Erythroblast (primary cell): ENCODE measurements at regions not wholly inside any gene's neighbourhood (a gene's known extent, or its start where the extent isn't known, plus 50 kb on each side); places are given as distances from the start of the nearest gene placed in this dataset.

Experiments
- GATA1 ChIP-seq: IDR thresholded peaks from 2 replicates; pipeline ENCODE4 v1.6.1; 2011; ENCODE audit warnings: low read depth, mild to moderate bottlenecking, control low read depth, low read length, moderate library complexity
- POLR2A ChIP-seq: IDR thresholded peaks from 2 replicates; pipeline ENCODE4 v1.6.1; 2011; ENCODE audit warnings: mild to moderate bottlenecking, low read length

- TF ChIP-seq POLR2A = no peak
- TF ChIP-seq GATA1 = no peak
These were observed 251.9 kb upstream of the KCND2 start for GRCh38 chr7:120021085-120021484.
